ENCODE measurements at regions not wholly inside any gene's neighbourhood (a gene's known extent, or its start where the extent isn't known, plus 50 kb on each side); places are given as distances from the start of the nearest gene placed in this dataset.
"Not testable (repeated sequence)": the region's sequence is repeated elsewhere in the genome, so short reads cannot be mapped to it uniquely, and the experiment has no call there.

- TF ChIP-seq CTCF, POLR2A, POLR2AphosphoS5 (IDR thresholded peaks at IDR 0.05): not testable (repeated sequence)
These were observed 113.4 kb downstream of the SEPTIN7 start for GRCh38 chr7:35914214-35914613.
